ENCODE measurements at regions not wholly inside any gene's neighbourhood (a gene's known extent, or its start where the extent isn't known, plus 50 kb on each side); places are given as distances from the start of the nearest gene placed in this dataset.

DNA sequence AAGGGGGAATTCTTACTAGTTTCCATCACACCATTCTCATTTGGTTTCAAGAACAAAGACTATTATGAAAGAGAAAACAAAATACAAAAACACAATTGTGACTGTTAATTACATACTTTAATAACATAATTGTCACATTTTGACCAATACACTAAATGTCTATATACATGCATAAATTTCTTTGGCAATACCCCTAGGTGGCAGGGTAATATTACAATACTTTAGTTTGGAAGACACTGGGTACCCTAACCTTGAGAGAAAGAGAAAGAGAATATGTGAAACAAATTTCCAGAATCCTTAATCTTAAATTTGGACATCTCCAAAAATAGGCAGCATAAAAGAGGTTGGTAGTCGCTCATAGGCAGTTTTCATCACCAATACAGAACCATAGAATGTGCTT, 619.6 kb upstream of the ADAMTS16 start:
- DNase-seq (ENCODE audit: low spot score), result no peak

DNA sequence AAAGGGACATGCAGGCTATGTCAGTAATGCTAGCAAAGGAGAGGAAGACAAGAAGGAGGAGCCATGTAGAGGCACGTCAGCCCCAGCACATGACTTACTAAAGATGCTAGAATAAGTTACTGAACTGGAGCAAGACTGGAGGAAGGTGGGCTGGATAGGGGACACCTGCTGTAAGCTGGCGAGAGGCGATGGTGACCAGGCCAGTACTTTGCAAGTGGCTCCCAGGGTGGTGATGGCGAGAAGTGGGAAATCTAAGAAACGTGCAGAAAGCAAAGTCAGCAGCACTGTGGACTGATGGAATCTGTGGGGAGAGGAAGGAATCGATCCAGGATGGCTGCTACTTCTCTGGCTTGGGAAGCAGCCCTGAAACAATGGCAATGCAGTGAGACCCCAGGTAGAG, 617.1 kb upstream of the ADAMTS16 start:
- DNase-seq (ENCODE audit: low spot score), result no peak

DNA sequence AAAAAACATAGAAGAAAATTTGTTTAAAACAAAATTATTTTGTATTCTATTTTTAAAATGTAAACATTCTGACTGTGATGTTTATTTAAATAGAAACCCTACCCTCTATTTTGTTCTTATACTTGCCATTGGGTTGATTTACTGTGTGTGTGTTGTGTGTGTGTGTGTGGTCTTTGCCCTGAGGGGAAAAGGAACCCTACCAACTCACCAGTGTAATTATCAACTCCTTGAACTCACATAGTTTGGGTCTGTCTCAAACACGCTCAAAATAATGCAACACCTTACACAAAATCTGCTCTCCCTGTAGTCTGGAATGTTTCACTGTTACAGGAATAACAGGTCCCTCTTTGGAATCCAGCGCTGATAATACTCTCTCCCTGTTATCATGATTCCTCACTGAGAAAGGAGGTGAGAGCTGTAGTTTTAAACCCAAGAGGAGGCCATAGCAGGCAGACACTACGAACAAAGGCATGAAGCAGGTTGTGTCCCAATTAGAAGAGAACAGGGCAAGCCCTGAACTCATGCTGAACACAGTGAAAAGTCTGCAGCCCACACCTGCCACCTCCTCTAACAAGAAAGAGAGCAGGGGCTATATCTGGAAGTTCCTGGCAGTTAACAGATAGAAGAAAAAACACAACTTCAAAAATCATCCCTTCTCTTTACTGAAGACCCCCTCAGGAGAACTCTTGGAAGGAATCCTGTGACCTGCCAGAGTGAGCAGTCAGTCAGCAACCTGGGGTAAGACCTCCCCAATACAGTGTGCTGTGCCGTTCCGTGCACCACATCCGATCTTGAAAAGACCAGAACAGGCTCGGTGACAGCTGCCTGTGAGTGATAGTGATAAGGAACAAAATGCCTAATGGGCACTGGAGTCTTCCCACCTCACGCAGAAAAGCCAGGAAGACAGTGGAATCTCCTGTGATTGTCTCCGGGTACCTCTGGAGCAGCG, 608.1 kb upstream of the ADAMTS16 start:
- DNase-seq (ENCODE audit: low spot score), result no peak

- DNase-seq (ENCODE audit: low spot score), result no peak
Measured at GRCh38 chr5:4532705-4533080, 607.4 kb upstream of the ADAMTS16 start.

GRCh38 chr5:4533457-4534105, 606.5 kb upstream of the ADAMTS16 start:
- DNase-seq (ENCODE audit: low spot score), result no peak

- no peak for DNase-seq (ENCODE audit: low spot score)
Measured at GRCh38 chr5:4537489-4537888, 602.6 kb upstream of the ADAMTS16 start.

DNA sequence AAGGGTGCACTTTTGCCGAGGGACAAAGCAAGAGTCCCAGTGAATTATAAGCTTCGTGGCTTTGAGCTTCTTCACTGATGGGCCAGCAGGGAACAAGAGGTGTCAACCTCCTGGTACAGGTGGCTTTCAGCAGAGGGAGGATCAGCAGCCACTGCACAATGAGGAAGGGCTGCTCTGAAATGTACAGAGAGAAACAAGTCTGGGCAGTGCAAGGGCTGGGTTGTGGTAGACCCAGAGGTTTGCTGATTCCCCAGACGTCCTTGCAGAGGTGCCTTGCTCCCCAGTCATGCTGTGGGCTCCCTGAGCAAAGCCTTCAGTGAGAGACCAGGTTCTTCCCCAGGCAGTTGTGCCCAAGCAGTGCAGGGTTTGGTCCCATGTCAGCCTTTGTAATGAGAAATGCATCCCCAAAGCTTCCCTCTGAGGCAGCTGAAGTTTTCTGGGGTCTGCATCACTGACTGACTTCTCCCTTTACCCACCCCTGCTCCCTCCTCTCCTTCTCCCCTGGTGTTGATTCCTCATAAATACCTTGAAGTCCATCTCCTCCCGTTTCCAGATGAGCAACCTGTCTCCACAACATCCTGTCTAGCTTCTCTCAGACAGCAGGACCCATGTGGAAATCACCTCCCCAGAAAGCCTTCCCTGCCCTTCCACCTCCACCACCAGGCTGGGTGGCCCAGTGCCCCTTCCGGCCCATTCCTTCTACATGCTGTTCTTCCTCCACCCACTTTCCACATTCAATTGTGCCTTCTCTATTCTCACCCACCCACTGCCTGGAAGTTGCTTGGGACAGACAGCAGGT, 599.6 kb upstream of the ADAMTS16 start:
- DNase-seq (ENCODE audit: low spot score), result no peak

- DNase-seq (ENCODE audit: low spot score), result no peak
Measured at GRCh38 chr5:4541334-4541733, 598.8 kb upstream of the ADAMTS16 start.

- DNase-seq (ENCODE audit: low spot score), result no peak
Measured at GRCh38 chr5:4542145-4542778, 597.9 kb upstream of the ADAMTS16 start.

GRCh38 chr5:4544049-4544670, 596.0 kb upstream of the ADAMTS16 start:
- DNase-seq (ENCODE audit: low spot score), result no peak

DNA sequence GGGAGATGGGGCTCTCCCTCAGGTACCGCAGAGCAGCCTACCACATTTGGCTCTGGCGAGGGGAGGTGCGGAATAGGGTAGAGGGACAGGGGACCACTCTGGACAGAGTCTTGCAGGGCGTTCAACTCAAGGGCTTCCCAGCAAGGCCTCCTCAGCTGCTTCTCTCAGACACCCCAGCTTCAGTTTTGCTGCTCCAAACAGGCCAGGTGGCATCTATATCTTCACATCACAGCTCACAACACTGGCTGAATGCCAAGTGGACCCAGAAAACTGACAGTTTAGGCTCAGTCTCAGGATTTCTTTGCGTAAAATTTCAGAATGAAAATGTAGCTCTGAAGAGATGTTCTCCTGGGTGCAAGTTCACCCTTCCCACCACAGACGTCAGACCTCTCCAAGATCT, 592.6 kb upstream of the ADAMTS16 start:
- DNase-seq (ENCODE audit: low spot score), result no peak

DNA sequence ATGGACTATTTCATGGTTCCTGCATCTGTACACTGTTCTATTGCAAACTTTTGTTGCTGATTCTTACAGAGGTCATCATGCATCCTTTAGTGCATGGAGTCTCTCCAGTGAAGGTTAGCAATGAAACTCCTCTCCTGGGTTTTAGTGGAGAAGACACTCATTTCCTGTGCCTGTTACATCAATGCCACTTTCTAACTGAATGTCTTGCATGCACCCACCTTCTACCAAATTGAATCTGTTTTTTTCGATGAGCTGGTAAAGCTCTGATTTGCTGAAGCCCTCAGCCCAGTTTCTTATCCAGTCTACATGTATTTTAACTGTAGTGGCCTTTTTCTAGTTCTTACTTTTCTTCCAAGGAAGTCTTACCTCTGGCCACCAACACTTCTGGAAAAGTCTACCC, 591.8 kb upstream of the ADAMTS16 start:
- DNase-seq (ENCODE audit: low spot score), result no peak

DNA sequence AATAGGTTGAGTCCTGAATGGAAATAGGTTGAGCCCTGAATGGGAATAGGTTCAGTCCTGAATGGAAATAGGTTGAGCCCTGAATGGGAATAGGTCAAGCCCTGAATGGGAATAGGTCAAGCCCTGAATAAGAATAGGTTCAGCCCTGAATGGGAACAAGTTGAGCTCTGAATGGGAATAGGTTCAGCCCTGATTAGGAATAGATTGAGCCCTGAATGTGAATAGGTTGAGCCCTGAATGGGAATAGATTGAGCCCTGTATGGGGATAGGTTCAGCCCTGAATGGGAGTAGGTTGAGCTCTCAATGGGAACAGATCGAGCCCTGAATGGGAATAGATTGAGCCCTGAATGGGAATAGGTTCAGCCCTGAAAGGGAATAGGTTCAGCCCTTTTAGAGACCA, 590.8 kb upstream of the ADAMTS16 start:
- DNase-seq (ENCODE audit: low spot score), result no peak

DNA sequence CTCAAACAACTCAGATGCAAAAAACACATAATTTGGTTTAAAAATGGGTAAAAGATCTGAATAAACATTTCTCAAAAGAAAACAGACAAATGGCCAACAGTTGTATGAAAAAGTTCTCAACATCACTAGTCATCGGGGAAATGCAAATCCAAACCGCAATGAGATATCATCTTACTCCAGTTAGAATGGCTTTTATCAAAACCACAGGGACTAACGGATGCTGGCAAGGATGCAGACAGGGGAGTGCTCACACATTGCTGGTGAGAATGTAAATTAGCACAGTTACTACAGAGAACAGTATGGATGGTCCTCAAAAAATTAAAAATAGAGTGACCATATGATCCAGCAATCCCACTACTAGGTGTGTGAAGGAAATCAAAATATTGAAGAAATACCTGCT, 589.1 kb upstream of the ADAMTS16 start:
- DNase-seq (ENCODE audit: low spot score), result no peak

DNA sequence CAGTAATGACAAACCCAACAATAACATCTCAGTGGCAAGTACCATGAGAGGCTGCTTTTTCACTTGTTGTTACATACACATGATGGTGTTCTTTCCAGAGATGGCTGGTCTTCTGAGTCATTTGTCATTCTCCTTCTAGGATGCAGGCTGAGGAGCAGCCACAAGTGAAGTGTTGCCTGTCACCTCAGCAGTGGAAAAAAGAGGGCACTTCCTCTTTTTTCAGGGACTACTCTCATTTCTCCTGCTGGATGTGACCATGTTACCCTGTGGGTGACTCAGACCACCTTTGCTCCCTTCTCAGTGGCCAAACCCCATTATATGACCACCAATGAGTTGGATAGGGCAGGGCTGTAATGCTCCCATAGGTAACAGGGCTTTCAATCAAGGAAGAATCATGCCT, 587.0 kb upstream of the ADAMTS16 start:
- no peak for DNase-seq (ENCODE audit: low spot score)

GRCh38 chr5:4553978-4554377, 586.2 kb upstream of the ADAMTS16 start:
- no peak for DNase-seq (ENCODE audit: low spot score)

DNA sequence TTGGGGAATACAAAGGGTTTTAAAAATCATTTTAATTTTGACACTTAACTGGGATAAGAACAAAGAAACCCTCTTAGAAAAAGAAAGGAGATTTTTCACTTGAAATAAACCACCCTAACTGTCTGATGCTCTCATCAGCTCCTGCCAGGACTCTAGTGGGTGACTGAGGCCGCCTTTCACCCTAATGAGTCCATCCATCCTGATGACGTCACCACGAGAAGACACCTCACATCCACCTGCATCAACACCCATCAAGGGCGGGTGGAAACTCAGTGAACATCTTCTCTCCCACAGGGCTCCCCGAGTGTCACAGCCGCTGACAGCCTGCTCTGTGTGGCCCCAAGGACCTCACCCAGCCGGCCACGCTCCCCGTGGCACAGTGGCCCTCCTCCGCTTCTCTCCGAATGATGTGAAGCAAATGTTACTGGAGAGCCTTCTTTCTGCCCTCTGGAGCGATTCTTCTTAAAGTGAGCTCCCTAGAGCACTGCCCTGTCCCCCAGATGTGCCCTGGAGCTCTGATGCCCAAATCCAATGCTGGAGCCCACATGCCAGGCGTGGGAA, 584.3 kb upstream of the ADAMTS16 start:
- DNase-seq (ENCODE audit: low spot score), result no peak

DNA sequence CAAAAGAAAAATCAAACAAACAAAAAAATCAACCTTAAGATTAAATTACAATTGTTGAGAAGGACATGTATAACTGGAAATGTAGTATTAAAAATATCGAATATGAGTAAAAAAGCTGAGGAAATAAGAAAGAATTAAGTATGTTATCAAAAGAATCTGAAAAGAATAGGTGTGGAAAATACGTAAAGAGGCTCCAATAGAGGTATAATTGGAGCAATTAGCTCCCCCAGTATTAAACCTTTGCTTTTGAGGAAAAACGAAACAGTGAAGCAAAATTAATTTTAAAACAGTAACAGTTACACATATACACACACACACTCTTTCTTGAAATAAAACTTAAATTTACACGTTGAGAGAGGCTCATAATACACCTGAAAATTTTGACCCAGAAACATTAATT, 578.7 kb upstream of the ADAMTS16 start:
- no peak for DNase-seq (ENCODE audit: low spot score)

DNA sequence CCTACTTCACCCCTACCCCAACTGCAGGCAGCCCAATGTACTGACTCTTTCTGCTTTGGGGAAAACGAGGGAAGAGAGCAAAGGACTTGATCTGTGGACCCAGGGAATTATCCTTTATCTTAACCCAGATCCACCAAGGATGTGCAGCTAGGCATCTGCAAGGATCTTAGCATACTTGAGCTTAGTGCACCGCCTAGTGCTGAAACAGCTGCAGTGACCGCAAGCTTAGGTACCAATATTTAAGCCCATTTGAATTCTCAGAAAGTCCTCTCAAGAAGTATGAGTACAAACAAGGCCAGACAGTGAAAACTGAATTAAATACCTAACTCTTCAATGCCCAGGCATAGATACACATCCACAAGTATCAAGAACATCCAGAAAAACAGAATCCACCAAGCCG, 576.7 kb upstream of the ADAMTS16 start:
- DNase-seq (ENCODE audit: low spot score), result no peak

DNA sequence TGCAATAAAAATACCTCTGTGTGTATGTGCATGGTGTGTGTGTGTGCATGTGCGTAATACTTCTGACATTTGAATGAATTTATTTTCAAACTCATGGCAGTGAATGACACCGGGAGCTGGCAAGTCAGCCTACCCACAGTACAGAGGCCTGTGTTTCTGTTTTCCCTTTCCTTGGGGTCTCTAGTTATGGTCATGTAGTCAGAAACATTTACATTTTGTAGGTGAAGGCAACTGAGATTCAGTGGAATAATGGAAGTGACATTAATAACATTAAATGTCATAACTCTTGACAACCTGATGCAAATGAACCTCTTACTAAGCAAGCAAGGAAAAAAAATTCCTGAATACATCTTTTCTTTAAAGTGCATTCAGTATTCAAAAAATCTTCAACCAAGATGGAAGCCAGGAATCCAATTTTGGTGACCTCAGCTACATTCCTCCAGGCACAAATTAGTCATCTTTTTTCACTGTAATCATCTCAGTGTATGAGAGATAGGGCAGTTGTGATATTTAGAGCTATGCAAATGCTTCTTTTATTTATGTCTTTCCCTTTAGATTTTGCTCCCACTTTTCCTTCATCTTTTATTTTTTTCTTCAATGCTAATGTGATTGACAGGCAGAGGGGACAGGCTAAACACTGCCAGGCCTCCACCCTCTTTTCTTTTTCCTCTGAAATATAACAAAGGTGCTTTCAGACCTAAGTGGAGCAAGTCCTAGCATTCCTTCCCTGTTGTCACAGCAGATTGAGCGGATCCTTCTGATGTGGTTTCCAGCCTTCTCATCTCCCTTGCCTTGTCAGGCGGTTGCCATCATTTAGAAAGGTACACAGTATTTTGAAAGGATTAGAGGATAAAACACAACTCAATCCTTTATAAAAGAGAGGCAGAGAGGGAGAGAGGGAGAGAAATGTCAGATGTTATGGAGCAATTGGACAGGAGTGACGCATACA, 569.8 kb upstream of the ADAMTS16 start:
- no peak for DNase-seq (ENCODE audit: low spot score)

Data from globus pallidus (tissue), 1 donor.